T-cell (primary cell): ENCODE measurements at regions not wholly inside any gene's neighbourhood (a gene's known extent, or its start where the extent isn't known, plus 50 kb on each side); places are given as distances from the start of the nearest gene placed in this dataset.
"Not testable (repeated sequence)": the region's sequence is repeated elsewhere in the genome, so short reads cannot be mapped to it uniquely, and the experiment has no call there.

Experiments
- ATAC-seq, 4 experiments: fragments of 200-7000 bp in 3 of 4; fragments of 150-1000 bp in 1 of 4; cut with Tn5 transposase; replicated peaks in 1 of 4; 1 replicate in 3 of 4; 2 replicates in 1 of 4; pipeline ENCODE4 v1.10.0; 2021; ENCODE audit warnings: moderate library complexity in 3 of 4, mild to moderate bottlenecking in 2 of 4, moderate number of reproducible peaks in 1 of 4
- CTCF ChIA-PET, 2 donors: fragments of 300-600 bp; sonication (Branson Sonifier 250); formaldehyde crosslinking; loops; one replicate each; lab custom pipeline; 2022; ENCODE audit warnings: antibody characterized with exemption in 2 of 2; lab: Charles Lee
- POLR2A ChIA-PET, 2 donors: fragments of 300-600 bp; sonication (Branson Sonifier 250); formaldehyde crosslinking; loops; one replicate each; lab custom pipeline; 2022; ENCODE audit warnings: antibody characterized with exemption in 2 of 2; lab: Charles Lee
- DNase-seq, 35 experiments: peaks; one replicate each; pipeline versions ENCODE4 v3.0.0 to v3.0.0-alpha.2; 2013 to 2023
- H3K27ac ChIP-seq: one replicate; pipeline ENCODE4 v1.5.1; 2013; ENCODE audit warnings: low read length
- H3K27me3 ChIP-seq, 2 experiments: replicated peaks in 1 of 2; 1 replicate in 1 of 2; 2 replicates in 1 of 2; pipeline versions ENCODE4 v1.6.1 to v1.7.0; 2013; ENCODE audit warnings: low read length in 1 of 2, mixed read lengths in 1 of 2; ENCODE audit not compliant: control insufficient read depth in 2 of 2, insufficient read depth in 2 of 2; ENCODE audit errors: extremely low read depth in 1 of 2
- H3K36me3 ChIP-seq, 2 donors: 1 replicate in 1 of 2; 2 replicates in 1 of 2; pipeline versions ENCODE4 v1.6.1 to v1.7.0; 2013; ENCODE audit warnings: low read length in 1 of 2; ENCODE audit not compliant: control insufficient read depth in 2 of 2, insufficient read depth in 1 of 2; ENCODE audit errors: extremely low read depth in 1 of 2
- H3K4me1 ChIP-seq, 2 experiments: 1 replicate in 1 of 2; 2 replicates in 1 of 2; pipeline versions ENCODE4 v1.6.1 to v1.7.0; 2013; ENCODE audit warnings: low read length in 2 of 2, mixed read lengths in 1 of 2; ENCODE audit not compliant: insufficient read depth in 2 of 2, control insufficient read depth in 1 of 2; ENCODE audit errors: extremely low read depth in 1 of 2
- H3K4me3 ChIP-seq, 2 donors: 1 replicate in 1 of 2; 2 replicates in 1 of 2; pipeline versions ENCODE4 v1.5.1 to v1.7.0; 2013; ENCODE audit warnings: mild to moderate bottlenecking in 2 of 2, low read length in 1 of 2, moderate library complexity in 1 of 2; ENCODE audit not compliant: control insufficient read depth in 1 of 2; ENCODE audit errors: extremely low read depth in 1 of 2
- H3K9me3 ChIP-seq: 2 replicates; pipeline ENCODE4 v1.7.0; 2013
- H3K27ac Mint-ChIP-seq, 2 donors: one replicate each; pipeline ENCODE4 v1.8.0; 2020 to 2021; ENCODE audit warnings: mild to moderate bottlenecking in 2 of 2, mixed read lengths in 2 of 2
- H3K27me3 Mint-ChIP-seq, 2 donors: one replicate each; pipeline ENCODE4 v1.8.0; 2021 to 2022; ENCODE audit warnings: mixed read lengths in 2 of 2
- H3K36me3 Mint-ChIP-seq: one replicate; pipeline ENCODE4 v1.8.0; 2021; ENCODE audit warnings: mixed read lengths
- H3K4me1 Mint-ChIP-seq, 3 donors: one replicate each; pipeline ENCODE4 v1.8.0; 2020 to 2022; ENCODE audit warnings: mixed read lengths in 3 of 3, mild to moderate bottlenecking in 1 of 3
- H3K4me3 Mint-ChIP-seq, 3 donors: one replicate each; pipeline ENCODE4 v1.8.0; 2020 to 2022; ENCODE audit warnings: mild to moderate bottlenecking in 3 of 3, mixed read lengths in 3 of 3, moderate library complexity in 3 of 3
- H3K9me3 Mint-ChIP-seq, 3 donors: one replicate each; pipeline ENCODE4 v1.8.0; 2020 to 2022; ENCODE audit warnings: mixed read lengths in 3 of 3
- WGBS: methylation state at CpG from one replicate; pipeline ENCODE4 v1.1.5; 2013; ENCODE audit warnings: missing lambda C conversion rate; ENCODE audit not compliant: insufficient coverage; 5-methylcytosine and 5-hydroxymethylcytosine counted together

DNA sequence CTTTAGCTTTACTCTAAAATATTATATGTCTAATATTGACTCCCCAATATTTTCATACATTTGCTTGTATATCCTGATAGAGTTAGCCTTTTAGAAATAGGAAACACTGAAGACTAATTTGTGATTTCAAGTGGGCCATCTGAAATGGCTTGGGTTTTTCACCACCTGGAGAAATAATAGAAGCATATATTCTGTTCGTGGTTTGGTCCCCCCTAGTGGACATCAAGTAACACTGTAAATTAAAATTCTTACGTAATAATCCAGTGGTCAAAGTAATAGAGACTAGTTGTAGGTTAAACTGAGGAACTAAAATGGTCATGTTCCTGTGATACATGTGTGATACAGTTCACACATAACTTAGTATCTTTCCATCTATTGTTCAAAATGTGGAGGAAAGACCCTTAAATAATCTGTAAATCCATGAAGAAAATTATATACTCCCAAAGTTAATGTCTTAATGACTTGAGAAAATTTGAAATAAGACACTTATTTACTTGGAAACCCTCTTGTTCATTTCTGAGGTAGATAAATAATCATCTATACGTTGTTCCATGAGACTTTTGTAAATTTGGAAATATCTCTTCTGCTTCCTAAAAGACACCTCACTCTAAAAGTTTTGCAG, 79.8 kb upstream of the SMARCAD1 start:
- no CpG with 5 or more reads among the region's 3 CpGs for WGBS
- ATAC-seq = no peak
- ChIA-PET CTCF (no interaction called here), POLR2A (no interaction called here)
- peaks cover 0 to 4% of the 10 kb centered on the region in 2 experiments for H3K27me3 ChIP-seq
- H3K36me3 Mint-ChIP-seq = no peaks in the 10 kb centered on the region
- no peak overlapping the region for H3K27ac Mint-ChIP-seq
- no peak overlapping the region for H3K4me3 ChIP-seq
- no peaks in the 10 kb centered on the region for H3K9me3 Mint-ChIP-seq
- no peak overlapping the region for H3K27ac ChIP-seq
- no peaks in the 10 kb centered on the region for H3K36me3 ChIP-seq
- no peak for DNase-seq
- no peak overlapping the region for H3K4me3 Mint-ChIP-seq
- no peaks in the 10 kb centered on the region for H3K9me3 ChIP-seq
- no peaks in the 10 kb centered on the region for H3K4me1 ChIP-seq
- no peaks in the 10 kb centered on the region for H3K4me1 Mint-ChIP-seq
- peaks cover 4 to 5% of the 10 kb centered on the region in 2 donors for H3K27me3 Mint-ChIP-seq

DNA sequence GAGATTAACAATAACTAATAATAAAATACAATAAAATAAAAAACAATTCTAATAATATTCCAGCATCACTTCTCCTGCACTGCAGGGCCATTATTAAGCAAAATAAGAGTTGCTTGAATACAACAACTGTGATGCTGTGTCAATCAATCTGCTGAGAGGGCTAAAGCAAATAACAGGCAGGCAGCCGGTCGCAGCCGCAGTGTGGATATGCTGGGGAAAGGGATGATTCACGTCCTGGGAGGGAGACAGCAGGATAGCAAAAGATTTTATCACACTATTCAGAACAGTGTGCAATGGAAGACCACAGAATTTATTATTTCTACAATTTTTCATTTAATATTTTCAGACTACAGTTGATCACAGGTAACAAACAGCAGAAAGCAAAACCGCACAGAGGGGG, 76.5 kb upstream of the SMARCAD1 start:
- no peak overlapping the region for H3K4me3 Mint-ChIP-seq
- Histone ChIP-seq H3K36me3 (no peaks in the 10 kb centered on the region), H3K4me3 (no peak overlapping the region), H3K27me3 (peaks cover 0 to 6% of the 10 kb centered on the region in 2 experiments), H3K4me1 (no peaks in the 10 kb centered on the region), H3K27ac (no peak overlapping the region), H3K9me3 (no peaks in the 10 kb centered on the region)
- H3K36me3 Mint-ChIP-seq = no peaks in the 10 kb centered on the region
- WGBS = no CpG with 5 or more reads among the region's 5 CpGs
- no peaks in the 10 kb centered on the region for H3K9me3 Mint-ChIP-seq
- DNase-seq (no peak), ATAC-seq (no peak)
- CTCF ChIA-PET = no interaction called here
- no peaks in the 10 kb centered on the region for H3K4me1 Mint-ChIP-seq
- POLR2A ChIA-PET = no interaction called here
- H3K27ac Mint-ChIP-seq = no peak overlapping the region
- H3K27me3 Mint-ChIP-seq = peaks cover 6% of the 10 kb centered on the region in 2 donors

GRCh38 chr4:94135701-94136100, 72.0 kb upstream of the SMARCAD1 start:
- Histone ChIP-seq H3K4me1 (no peaks in the 10 kb centered on the region), H3K27ac (no peak overlapping the region), H3K36me3 (no peaks in the 10 kb centered on the region), H3K9me3 (no peaks in the 10 kb centered on the region), H3K4me3 (no peak overlapping the region), H3K27me3 (peaks cover 0 to 11% of the 10 kb centered on the region in 2 experiments)
- Mint-ChIP-seq H3K9me3 (no peaks in the 10 kb centered on the region), H3K4me3 (no peak overlapping the region), H3K36me3 (no peaks in the 10 kb centered on the region), H3K4me1 (no peaks in the 10 kb centered on the region), H3K27me3 (peaks cover 6 to 8% of the 10 kb centered on the region in 2 donors), H3K27ac (no peak overlapping the region)
- CTCF ChIA-PET = no interaction called here
- 88% methylated on average over 1 of the region's 1 CpG for WGBS
- DNase-seq (no peak), ATAC-seq (no peak)
- POLR2A ChIA-PET = no interaction called here

GRCh38 chr4:94139931-94140612, 67.6 kb upstream of the SMARCAD1 start:
- H3K4me1 ChIP-seq = no peaks in the 10 kb centered on the region
- H3K27me3 ChIP-seq = peaks cover 0 to 8% of the 10 kb centered on the region in 2 experiments
- Mint-ChIP-seq H3K4me3 (no peak overlapping the region), H3K4me1 (no peaks in the 10 kb centered on the region), H3K36me3 (no peaks in the 10 kb centered on the region), H3K9me3 (peaks cover 0 to 7% (median 0%) of the 10 kb centered on the region in 3 donors), H3K27ac (no peak overlapping the region), H3K27me3 (peaks cover 4 to 6% of the 10 kb centered on the region in 2 donors)
- POLR2A ChIA-PET = no interaction called here
- H3K36me3 ChIP-seq = no peaks in the 10 kb centered on the region
- no peak overlapping the region for H3K27ac ChIP-seq
- ATAC-seq (no peak), DNase-seq (no peak)
- CTCF ChIA-PET = no interaction called here
- H3K9me3 ChIP-seq = no peaks in the 10 kb centered on the region
- no peak overlapping the region for H3K4me3 ChIP-seq
- 90% methylated on average over 9 of the region's 11 CpGs for WGBS

DNA sequence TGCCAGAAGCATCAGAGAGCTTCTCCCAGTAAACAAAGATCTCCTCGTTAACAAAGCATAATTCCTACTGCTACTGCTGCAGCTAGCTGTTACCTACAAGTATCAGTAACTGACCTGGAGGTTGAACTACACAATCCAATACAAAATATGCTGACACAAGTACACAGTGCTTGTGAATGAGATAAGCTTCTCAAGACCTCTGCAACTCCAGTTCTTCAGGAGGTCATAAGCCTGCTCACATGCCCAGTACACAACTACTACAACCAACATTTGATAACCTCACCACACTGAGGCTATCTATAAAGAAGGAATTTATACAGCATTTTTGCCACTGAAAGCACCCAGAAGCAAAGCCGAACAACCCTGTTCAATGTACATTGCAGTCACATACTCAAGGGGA, 66.7 kb upstream of the SMARCAD1 start:
- WGBS = 29% methylated on average over 1 of the region's 2 CpGs
- no peak overlapping the region for H3K27ac ChIP-seq
- H3K4me1 ChIP-seq = no peaks in the 10 kb centered on the region
- Mint-ChIP-seq H3K36me3 (no peaks in the 10 kb centered on the region), H3K27ac (no peak overlapping the region), H3K4me3 (no peak overlapping the region), H3K9me3 (peaks cover 0 to 7% (median 0%) of the 10 kb centered on the region in 3 donors), H3K4me1 (no peaks in the 10 kb centered on the region), H3K27me3 (peaks cover 0 to 4% of the 10 kb centered on the region in 2 donors)
- DNase-seq (no peak), ATAC-seq (no peak)
- H3K27me3 ChIP-seq = peaks cover 0 to 8% of the 10 kb centered on the region in 2 experiments
- ChIA-PET CTCF (no interaction called here), POLR2A (no interaction called here)
- H3K9me3 ChIP-seq = no peaks in the 10 kb centered on the region
- H3K36me3 ChIP-seq = no peaks in the 10 kb centered on the region
- H3K4me3 ChIP-seq = no peak overlapping the region

GRCh38 chr4:94148052-94148451, 59.6 kb upstream of the SMARCAD1 start:
- CTCF ChIA-PET, H3K27ac Mint-ChIP-seq, H3K4me1 ChIP-seq, H3K4me1 Mint-ChIP-seq, H3K27me3 Mint-ChIP-seq, H3K36me3 ChIP-seq, ATAC-seq, H3K27me3 ChIP-seq, H3K36me3 Mint-ChIP-seq, H3K4me3 ChIP-seq, POLR2A ChIA-PET, H3K27ac ChIP-seq, H3K9me3 ChIP-seq, H3K4me3 Mint-ChIP-seq, H3K9me3 Mint-ChIP-seq, DNase-seq: not testable (repeated sequence)
- 66% methylated on average over 6 of the region's 9 CpGs for WGBS
